SH-SY5Y (cell line): ENCODE measurements at regions not wholly inside any gene's neighbourhood (a gene's known extent, or its start where the extent isn't known, plus 50 kb on each side); places are given as distances from the start of the nearest gene placed in this dataset.

ENCODE experiments used
- GATA2 ChIP-seq: IDR thresholded peaks from 2 replicates; pipeline ENCODE4 v1.6.1; 2011; ENCODE audit warnings: mild to moderate bottlenecking, low read depth, low read length
- GATA3 ChIP-seq: IDR thresholded peaks from 2 replicates; pipeline ENCODE4 v1.6.1; 2011; ENCODE audit warnings: low read depth, mild to moderate bottlenecking, low read length, moderate library complexity

GRCh38 chr2:234578389-234578788, 81.5 kb upstream of the ARL4C start:
- TF ChIP-seq GATA3: no peak
- TF ChIP-seq GATA2: no peak
